ENCODE measurements at regions not wholly inside any gene's neighbourhood (a gene's known extent, or its start where the extent isn't known, plus 50 kb on each side); places are given as distances from the start of the nearest gene placed in this dataset.

DNA sequence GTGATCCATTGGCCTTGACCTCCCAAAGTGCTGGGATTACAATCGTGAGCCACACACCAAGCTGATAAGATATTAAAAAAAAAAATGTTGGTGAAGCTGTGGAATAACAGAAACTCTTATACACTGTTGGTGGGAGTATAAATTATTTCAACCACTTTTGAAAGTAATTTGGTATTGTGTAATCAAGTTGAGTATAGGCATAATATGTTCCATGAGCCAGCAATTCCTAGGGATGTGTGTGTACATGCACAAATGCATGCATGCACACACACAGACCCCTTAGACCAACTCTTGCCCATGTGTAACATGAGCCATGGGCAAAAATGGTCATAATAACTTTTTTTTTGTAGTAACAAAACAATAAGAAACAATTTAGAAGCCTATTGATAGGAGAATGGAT lies 130.2 kb upstream of the ANKRD28 start:
- TF ChIP-seq POLR2A (IDR thresholded peaks at IDR 0.05): no peak
- TF ChIP-seq, protein P1, sequence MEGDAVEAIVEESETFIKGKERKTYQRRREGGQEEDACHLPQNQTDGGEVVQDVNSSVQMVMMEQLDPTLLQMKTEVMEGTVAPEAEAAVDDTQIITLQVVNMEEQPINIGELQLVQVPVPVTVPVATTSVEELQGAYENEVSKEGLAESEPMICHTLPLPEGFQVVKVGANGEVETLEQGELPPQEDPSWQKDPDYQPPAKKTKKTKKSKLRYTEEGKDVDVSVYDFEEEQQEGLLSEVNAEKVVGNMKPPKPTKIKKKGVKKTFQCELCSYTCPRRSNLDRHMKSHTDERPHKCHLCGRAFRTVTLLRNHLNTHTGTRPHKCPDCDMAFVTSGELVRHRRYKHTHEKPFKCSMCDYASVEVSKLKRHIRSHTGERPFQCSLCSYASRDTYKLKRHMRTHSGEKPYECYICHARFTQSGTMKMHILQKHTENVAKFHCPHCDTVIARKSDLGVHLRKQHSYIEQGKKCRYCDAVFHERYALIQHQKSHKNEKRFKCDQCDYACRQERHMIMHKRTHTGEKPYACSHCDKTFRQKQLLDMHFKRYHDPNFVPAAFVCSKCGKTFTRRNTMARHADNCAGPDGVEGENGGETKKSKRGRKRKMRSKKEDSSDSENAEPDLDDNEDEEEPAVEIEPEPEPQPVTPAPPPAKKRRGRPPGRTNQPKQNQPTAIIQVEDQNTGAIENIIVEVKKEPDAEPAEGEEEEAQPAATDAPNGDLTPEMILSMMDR (IDR thresholded peaks at IDR 0.05): no peak
- TF ChIP-seq POLR2AphosphoS5 (IDR thresholded peaks at IDR 0.05): no peak
- TF ChIP-seq EP300 (IDR thresholded peaks at IDR 0.05; ENCODE audit: low read depth): no peak

All from transverse colon (tissue), 4 donors.